ENCODE measurements at regions not wholly inside any gene's neighbourhood (a gene's known extent, or its start where the extent isn't known, plus 50 kb on each side); places are given as distances from the start of the nearest gene placed in this dataset.

DNA sequence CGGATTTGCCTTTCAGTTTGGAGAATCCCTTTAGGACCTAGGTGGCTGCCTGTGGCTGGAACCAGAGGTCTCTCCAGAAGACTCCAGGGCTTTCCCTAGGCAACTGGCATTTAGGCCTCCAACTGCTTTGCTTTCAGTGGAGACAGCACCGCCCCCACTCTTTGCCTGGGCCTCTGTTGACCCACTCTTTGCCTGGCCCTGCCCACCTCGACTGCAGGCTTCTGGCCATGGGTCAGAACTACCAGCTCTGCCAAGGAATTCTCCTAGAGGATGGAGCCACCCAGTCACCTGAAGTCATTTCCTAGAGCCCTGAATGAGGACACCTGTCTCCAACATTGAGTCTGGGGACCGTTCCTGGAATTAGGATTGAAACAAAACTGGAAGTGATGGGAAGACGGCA is 439.0 kb upstream of the CDH4 start:
- peaks cover 2% of the 10 kb centered on the region for H3K9me3 Mint-ChIP-seq (ENCODE audit: unreplicated experiment)
- H3K4me3 Mint-ChIP-seq (ENCODE audit: unreplicated experiment), result no peak overlapping the region
- DNase-seq, result no peak
- H3K27me3 Mint-ChIP-seq (ENCODE audit: unreplicated experiment), result no peaks in the 10 kb centered on the region
- no peaks in the 10 kb centered on the region for H3K4me1 Mint-ChIP-seq (ENCODE audit: low read depth, unreplicated experiment)
- no peak overlapping the region for H3K27ac Mint-ChIP-seq (ENCODE audit: unreplicated experiment)
- H3K36me3 Mint-ChIP-seq (ENCODE audit: unreplicated experiment), result peaks cover 5% of the 10 kb centered on the region
- TF ChIP-seq, protein P1, sequence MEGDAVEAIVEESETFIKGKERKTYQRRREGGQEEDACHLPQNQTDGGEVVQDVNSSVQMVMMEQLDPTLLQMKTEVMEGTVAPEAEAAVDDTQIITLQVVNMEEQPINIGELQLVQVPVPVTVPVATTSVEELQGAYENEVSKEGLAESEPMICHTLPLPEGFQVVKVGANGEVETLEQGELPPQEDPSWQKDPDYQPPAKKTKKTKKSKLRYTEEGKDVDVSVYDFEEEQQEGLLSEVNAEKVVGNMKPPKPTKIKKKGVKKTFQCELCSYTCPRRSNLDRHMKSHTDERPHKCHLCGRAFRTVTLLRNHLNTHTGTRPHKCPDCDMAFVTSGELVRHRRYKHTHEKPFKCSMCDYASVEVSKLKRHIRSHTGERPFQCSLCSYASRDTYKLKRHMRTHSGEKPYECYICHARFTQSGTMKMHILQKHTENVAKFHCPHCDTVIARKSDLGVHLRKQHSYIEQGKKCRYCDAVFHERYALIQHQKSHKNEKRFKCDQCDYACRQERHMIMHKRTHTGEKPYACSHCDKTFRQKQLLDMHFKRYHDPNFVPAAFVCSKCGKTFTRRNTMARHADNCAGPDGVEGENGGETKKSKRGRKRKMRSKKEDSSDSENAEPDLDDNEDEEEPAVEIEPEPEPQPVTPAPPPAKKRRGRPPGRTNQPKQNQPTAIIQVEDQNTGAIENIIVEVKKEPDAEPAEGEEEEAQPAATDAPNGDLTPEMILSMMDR (IDR thresholded peaks at IDR 0.05; ENCODE audit: partially characterized antibody, unreplicated experiment), result no peak

DNA sequence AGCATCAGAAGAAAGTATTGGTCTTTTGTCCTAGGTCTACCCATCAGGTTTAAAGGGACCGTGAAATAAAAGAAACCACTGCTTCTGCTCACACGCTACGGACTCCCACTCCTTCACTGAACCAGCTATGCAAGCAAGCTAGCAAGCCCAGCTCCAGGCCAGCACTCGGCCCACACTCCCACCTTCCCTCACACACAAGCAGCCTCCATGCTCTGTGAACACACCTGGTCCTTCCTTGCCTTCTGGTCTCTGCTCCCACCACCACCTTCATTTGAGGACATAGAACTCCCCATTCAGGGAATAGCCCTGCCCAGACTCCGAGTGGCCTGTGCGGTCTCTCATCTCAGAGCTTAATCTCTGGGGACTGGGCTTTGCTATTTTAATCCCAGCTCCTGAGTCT is 436.4 kb upstream of the CDH4 start:
- TF ChIP-seq, protein P1 (IDR thresholded peaks at IDR 0.05; ENCODE audit: partially characterized antibody, unreplicated experiment), result no peak
- DNase-seq, result no peak
- no peaks in the 10 kb centered on the region for H3K27me3 Mint-ChIP-seq (ENCODE audit: unreplicated experiment)
- H3K4me1 Mint-ChIP-seq (ENCODE audit: low read depth, unreplicated experiment), result peaks cover 4% of the 10 kb centered on the region
- H3K9me3 Mint-ChIP-seq (ENCODE audit: unreplicated experiment), result peaks cover 2% of the 10 kb centered on the region
- H3K4me3 Mint-ChIP-seq (ENCODE audit: unreplicated experiment), result no peak overlapping the region
- no peak overlapping the region for H3K27ac Mint-ChIP-seq (ENCODE audit: unreplicated experiment)
- peaks cover 5% of the 10 kb centered on the region for H3K36me3 Mint-ChIP-seq (ENCODE audit: unreplicated experiment)

DNA sequence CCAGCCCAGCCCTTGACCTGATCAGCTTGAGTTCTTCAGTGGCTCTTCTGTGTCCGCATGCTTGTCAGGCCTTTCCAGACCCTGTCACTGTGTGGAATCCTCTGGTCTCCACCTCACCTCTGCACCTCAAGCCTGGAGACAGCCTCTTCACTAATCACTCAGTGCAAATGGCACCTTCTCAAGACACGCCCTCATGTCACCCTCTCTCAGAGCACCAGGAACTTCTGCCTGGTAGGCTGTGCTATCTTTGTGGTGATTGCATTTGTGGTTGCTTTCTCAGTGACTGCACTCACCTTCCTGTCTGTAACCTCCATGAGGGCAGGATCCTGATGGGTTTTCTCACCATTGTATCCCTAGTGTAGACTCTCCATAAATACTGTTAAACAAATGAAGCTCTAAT is 435.2 kb upstream of the CDH4 start:
- no peaks in the 10 kb centered on the region for H3K27me3 Mint-ChIP-seq (ENCODE audit: unreplicated experiment)
- no peak overlapping the region for H3K4me3 Mint-ChIP-seq (ENCODE audit: unreplicated experiment)
- peaks cover 2% of the 10 kb centered on the region for H3K9me3 Mint-ChIP-seq (ENCODE audit: unreplicated experiment)
- H3K4me1 Mint-ChIP-seq (ENCODE audit: low read depth, unreplicated experiment), result peaks cover 4% of the 10 kb centered on the region
- TF ChIP-seq, protein P1 (IDR thresholded peaks at IDR 0.05; ENCODE audit: partially characterized antibody, unreplicated experiment), result no peak
- H3K36me3 Mint-ChIP-seq (ENCODE audit: unreplicated experiment), result peaks cover 5% of the 10 kb centered on the region
- H3K27ac Mint-ChIP-seq (ENCODE audit: unreplicated experiment), result no peak overlapping the region
- no peak for DNase-seq

DNA sequence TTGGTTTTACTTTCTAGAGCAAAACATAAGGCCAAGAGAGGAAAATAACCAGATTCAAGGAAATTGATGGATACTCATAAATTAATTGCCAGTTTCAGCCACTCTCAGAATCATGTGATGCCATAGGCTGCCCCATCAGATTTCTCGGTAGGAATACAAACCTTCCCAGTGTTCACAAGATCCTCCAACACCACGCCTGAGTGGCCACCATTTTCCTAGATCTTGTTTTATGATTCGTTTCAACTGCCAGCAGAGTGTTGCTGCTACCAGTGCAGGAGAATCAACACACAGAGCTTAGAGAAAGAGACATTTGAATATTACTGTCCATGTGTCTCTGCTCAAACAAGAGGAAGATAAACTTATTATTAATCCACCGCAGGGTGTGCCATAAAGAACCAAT is 434.2 kb upstream of the CDH4 start:
- TF ChIP-seq, protein P1 (IDR thresholded peaks at IDR 0.05; ENCODE audit: partially characterized antibody, unreplicated experiment), result no peak
- Mint-ChIP-seq H3K4me1 (ENCODE audit: low read depth, unreplicated experiment) (peaks cover 4% of the 10 kb centered on the region), H3K27me3 (ENCODE audit: unreplicated experiment) (no peaks in the 10 kb centered on the region), H3K36me3 (ENCODE audit: unreplicated experiment) (peaks cover 5% of the 10 kb centered on the region), H3K27ac (ENCODE audit: unreplicated experiment) (no peak overlapping the region), H3K9me3 (ENCODE audit: unreplicated experiment) (peaks cover 2% of the 10 kb centered on the region), H3K4me3 (ENCODE audit: unreplicated experiment) (no peak overlapping the region)
- no peak for DNase-seq

DNA sequence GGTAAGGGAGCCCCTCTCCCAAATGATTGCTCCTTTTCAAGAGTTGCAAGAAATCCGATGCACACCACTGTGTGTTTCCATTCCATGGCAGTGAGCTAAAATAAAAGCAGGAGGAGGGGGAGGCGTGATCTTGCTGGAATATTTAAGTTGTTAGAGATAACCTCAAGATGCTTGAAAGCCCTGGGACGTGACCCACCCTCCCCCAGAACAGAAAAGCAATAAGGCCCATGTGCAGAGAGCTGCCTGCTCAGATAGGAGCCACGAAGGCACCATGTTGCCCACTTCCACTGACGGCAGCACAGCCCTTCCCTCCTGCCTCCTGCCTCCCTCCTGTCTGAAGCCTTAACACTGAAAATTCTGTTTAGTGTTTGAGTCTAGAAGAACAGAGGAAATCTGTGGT is 432.6 kb upstream of the CDH4 start:
- Mint-ChIP-seq H3K4me1 (ENCODE audit: low read depth, unreplicated experiment) (peaks cover 8% of the 10 kb centered on the region), H3K9me3 (ENCODE audit: unreplicated experiment) (peaks cover 2% of the 10 kb centered on the region)

More for the DNA sequence above, 432.6 kb upstream of the CDH4 start:
- H3K27ac Mint-ChIP-seq (ENCODE audit: unreplicated experiment), result no peak overlapping the region
- H3K4me3 Mint-ChIP-seq (ENCODE audit: unreplicated experiment), result no peak overlapping the region
- TF ChIP-seq, protein P1 (IDR thresholded peaks at IDR 0.05; ENCODE audit: partially characterized antibody, unreplicated experiment), result no peak
- no peak for DNase-seq
- H3K27me3 Mint-ChIP-seq (ENCODE audit: unreplicated experiment), result no peaks in the 10 kb centered on the region
- peaks cover 5% of the 10 kb centered on the region for H3K36me3 Mint-ChIP-seq (ENCODE audit: unreplicated experiment)
